Head of caudate nucleus (tissue), 42 donors: ENCODE measurements at regions not wholly inside any gene's neighbourhood (a gene's known extent, or its start where the extent isn't known, plus 50 kb on each side); places are given as distances from the start of the nearest gene placed in this dataset.
"Not testable (repeated sequence)": the region's sequence is repeated elsewhere in the genome, so short reads cannot be mapped to it uniquely, and the experiment has no call there.

Experiments
- DNase-seq, 42 donors: peaks; one replicate each; pipeline versions ENCODE4 v3.0.0 to v3.0.0-alpha.2; 2020 to 2021; ENCODE audit warnings: mixed read lengths in 7 of 42
- intact Hi-C: fragments of 100-400 bp; cut with DNase I; formaldehyde crosslinking; loops from one replicate; pipeline ENCODE4 v1.15.0; 2022

- intact Hi-C loops, DNase-seq: not testable (repeated sequence)
Measured at GRCh38 chr4:4046686-4047085, 180.0 kb downstream of the OTOP1 start.

- intact Hi-C loops, result not testable (repeated sequence)
Measured at GRCh38 chr4:4047202-4047601, 179.5 kb downstream of the OTOP1 start.

GRCh38 chr4:4048227-4048626, 178.5 kb downstream of the OTOP1 start:
- intact Hi-C loops, DNase-seq: not testable (repeated sequence)

More at GRCh38 chr4:4047202-4047601, 179.5 kb downstream of the OTOP1 start:
- not testable (repeated sequence) for DNase-seq

- intact Hi-C loops, DNase-seq: not testable (repeated sequence)
Measured at GRCh38 chr4:4050781-4051180, 175.9 kb downstream of the OTOP1 start.

- intact Hi-C loops, DNase-seq: not testable (repeated sequence)
Measured at GRCh38 chr4:4052933-4053332, 173.8 kb downstream of the OTOP1 start.

GRCh38 chr4:4057226-4057625, 169.5 kb downstream of the OTOP1 start:
- DNase-seq, intact Hi-C loops: not testable (repeated sequence)

GRCh38 chr4:4084171-4084570, 142.6 kb downstream of the OTOP1 start:
- intact Hi-C loops, DNase-seq: not testable (repeated sequence)

GRCh38 chr4:4089716-4090419, 136.9 kb downstream of the OTOP1 start:
- intact Hi-C loops, DNase-seq: not testable (repeated sequence)

- intact Hi-C loops, DNase-seq: not testable (repeated sequence)
Measured at GRCh38 chr4:4090720-4091119, 136.0 kb downstream of the OTOP1 start.

GRCh38 chr4:4092159-4092558, 134.6 kb downstream of the OTOP1 start:
- intact Hi-C loops, DNase-seq: not testable (repeated sequence)

- intact Hi-C loops, DNase-seq: not testable (repeated sequence)
Measured at GRCh38 chr4:4099610-4100009, 127.1 kb downstream of the OTOP1 start.

GRCh38 chr4:4106923-4107322, 119.8 kb downstream of the OTOP1 start:
- intact Hi-C loops, result not testable (repeated sequence)
- peak in 4 of 42 donors; percentile 1 to 27 (median 7) for DNase-seq

- intact Hi-C loops, result not testable (repeated sequence)
Measured at GRCh38 chr4:4107411-4108107, 119.2 kb downstream of the OTOP1 start.

GRCh38 chr4:4115381-4115780, 111.3 kb downstream of the OTOP1 start:
- DNase-seq, intact Hi-C loops: not testable (repeated sequence)

More at GRCh38 chr4:4107411-4108107, 119.2 kb downstream of the OTOP1 start:
- peak in 41 of 42 donors; percentile 22 to 86 (median 69) for DNase-seq

GRCh38 chr4:4116901-4117300, 109.8 kb downstream of the OTOP1 start:
- DNase-seq, intact Hi-C loops: not testable (repeated sequence)

- intact Hi-C loops, DNase-seq: not testable (repeated sequence)
Measured at GRCh38 chr4:4134368-4134767, 92.4 kb downstream of the OTOP1 start.

- intact Hi-C loops, DNase-seq: not testable (repeated sequence)
Measured at GRCh38 chr4:4136621-4137020, 90.1 kb downstream of the OTOP1 start.
